ENCODE measurements at regions not wholly inside any gene's neighbourhood (a gene's known extent, or its start where the extent isn't known, plus 50 kb on each side); places are given as distances from the start of the nearest gene placed in this dataset.

DNA sequence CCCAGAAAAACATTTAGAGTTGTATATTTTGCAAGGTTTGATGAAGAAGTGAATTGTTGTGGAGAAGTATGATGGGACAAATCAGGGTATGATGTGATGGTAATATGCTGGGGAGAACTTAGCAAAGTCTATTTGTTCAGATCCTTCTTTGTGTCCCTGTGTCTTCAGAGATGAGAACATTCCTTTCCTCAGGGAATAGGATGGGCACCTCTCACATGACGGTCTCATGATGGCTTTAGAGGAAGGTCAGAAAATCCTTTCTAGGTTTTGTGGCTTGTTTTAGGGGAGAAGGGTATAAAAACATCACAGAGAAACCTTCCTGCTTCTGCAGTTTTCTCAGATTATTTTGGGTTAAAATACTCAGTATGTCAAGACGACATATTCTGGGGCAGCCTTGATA is 171.3 kb upstream of the NRIP1 start:
- peaks cover 0 to 10% (median 3%) of the 10 kb centered on the region in 7 donors for H3K9me3 Mint-ChIP-seq
- Histone ChIP-seq H2AFZ (ENCODE audit: insufficient read depth, low read depth, low read length, poor library complexity, severe bottlenecking) (no peak overlapping the region), H3K36me3 (replicated peaks in 1 of 2; ENCODE audit: control insufficient read depth in 1 of 2, insufficient read depth in 2 of 2, low read length in 2 of 2) (no peaks in the 10 kb centered on the region), H3K4me2 (replicated peaks; ENCODE audit: extremely low read depth, low read length, poor library complexity, severe bottlenecking) (no peak overlapping the region), H4K20me1 (ENCODE audit: insufficient read depth, low read length) (no peaks in the 10 kb centered on the region), H3K4me3 (replicated peaks in 1 of 3; ENCODE audit: low read depth in 2 of 3, low read length in 3 of 3) (no peak overlapping the region), H3K27me3 (ENCODE audit: control insufficient read depth in 2 of 2, insufficient read depth in 2 of 2, low read length in 2 of 2) (no peaks in the 10 kb centered on the region), H3K9ac (ENCODE audit: insufficient read depth, low read length, poor library complexity, severe bottlenecking) (no peak overlapping the region), H3K4me1 (ENCODE audit: control insufficient read depth in 1 of 2, insufficient read depth in 2 of 2, low read length in 2 of 2) (no peaks in the 10 kb centered on the region), H3K9me3 (replicated peaks in 1 of 2; ENCODE audit: control insufficient read depth in 1 of 2, insufficient read depth in 1 of 2, low read length in 2 of 2) (no peaks in the 10 kb centered on the region), H3K79me2 (ENCODE audit: insufficient read depth, low read length) (no peaks in the 10 kb centered on the region), H3K27ac (ENCODE audit: low read depth in 1 of 2, low read length in 2 of 2) (no peak overlapping the region)
- H3K4me1 Mint-ChIP-seq: no peaks in the 10 kb centered on the region
- WGBS (ENCODE audit: insufficient coverage): 100% methylated on average over 1 of the region's 2 CpGs
- TF ChIP-seq CTCF (IDR thresholded peaks at IDR 0.05): no peak
- H3K27me3 Mint-ChIP-seq (ENCODE audit: low read depth in 3 of 3): peaks cover 0 to 3% (median 1%) of the 10 kb centered on the region in 3 donors
- H3K4me3 Mint-ChIP-seq: no peak overlapping the region
- no peak overlapping the region for H3K27ac Mint-ChIP-seq
- no peaks in the 10 kb centered on the region for H3K36me3 Mint-ChIP-seq
- DNase-seq: no peak
- intact Hi-C loops (cut with micrococcal nuclease): no loop called here

- Mint-ChIP-seq H3K27ac (no peak overlapping the region), H3K4me3 (no peak overlapping the region), H3K9me3 (peaks cover 0 to 2% (median 0%) of the 10 kb centered on the region in 7 donors), H3K27me3 (ENCODE audit: low read depth in 3 of 3) (peaks cover 0 to 1% (median 1%) of the 10 kb centered on the region in 3 donors), H3K4me1 (peaks cover 5% of the 10 kb centered on the region), H3K36me3 (no peaks in the 10 kb centered on the region)
- Histone ChIP-seq H3K9me3 (replicated peaks in 1 of 2; ENCODE audit: control insufficient read depth in 1 of 2, insufficient read depth in 1 of 2, low read length in 2 of 2) (no peaks in the 10 kb centered on the region), H3K9ac (ENCODE audit: insufficient read depth, low read length, poor library complexity, severe bottlenecking) (no peak overlapping the region), H3K4me2 (replicated peaks; ENCODE audit: extremely low read depth, low read length, poor library complexity, severe bottlenecking) (no peak overlapping the region), H4K20me1 (ENCODE audit: insufficient read depth, low read length) (no peaks in the 10 kb centered on the region), H3K4me1 (ENCODE audit: control insufficient read depth in 1 of 2, insufficient read depth in 2 of 2, low read length in 2 of 2) (no peaks in the 10 kb centered on the region), H3K27ac (ENCODE audit: low read depth in 1 of 2, low read length in 2 of 2) (no peak overlapping the region), H3K27me3 (ENCODE audit: control insufficient read depth in 2 of 2, insufficient read depth in 2 of 2, low read length in 2 of 2) (no peaks in the 10 kb centered on the region), H3K36me3 (replicated peaks in 1 of 2; ENCODE audit: control insufficient read depth in 1 of 2, insufficient read depth in 2 of 2, low read length in 2 of 2) (no peaks in the 10 kb centered on the region), H2AFZ (ENCODE audit: insufficient read depth, low read depth, low read length, poor library complexity, severe bottlenecking) (no peak overlapping the region), H3K4me3 (replicated peaks in 1 of 3; ENCODE audit: low read depth in 2 of 3, low read length in 3 of 3) (no peak overlapping the region), H3K79me2 (ENCODE audit: insufficient read depth, low read length) (no peaks in the 10 kb centered on the region)
- no peak for TF ChIP-seq CTCF (IDR thresholded peaks at IDR 0.05)
- WGBS (ENCODE audit: insufficient coverage): no CpG with 5 or more reads among the region's 2 CpGs
- DNase-seq: no peak
- intact Hi-C loops (cut with micrococcal nuclease): loop anchor here in 1 of 2 donors (10.0 kb wide), 1 partner anchor 54 kb away; no protein-coding TSS in a partner anchor
These were observed 176.0 kb upstream of the NRIP1 start for GRCh38 chr21:15240848-15241247.

All from CD14-positive monocyte (primary cell).